Smooth muscle cell (in vitro differentiated cells): ENCODE measurements at regions not wholly inside any gene's neighbourhood (a gene's known extent, or its start where the extent isn't known, plus 50 kb on each side); places are given as distances from the start of the nearest gene placed in this dataset.

Experiments used
- DNase-seq: peaks from one replicate; lab custom pipeline; 2025; ENCODE audit not compliant: unreplicated experiment; lab: John Stamatoyannopoulos, UW
- H2AFZ ChIP-seq: fragments of 200-600 bp; sonication (generic); 2 replicates; pipeline ENCODE4 v1.6.0; 2016; ENCODE audit warnings: antibody characterized with exemption, low read depth, mild to moderate bottlenecking
- H3F3A ChIP-seq: fragments of 200-600 bp; sonication (generic); 2 replicates; pipeline ENCODE4 v1.6.0; 2017; ENCODE audit warnings: antibody characterized with exemption, low read depth
- H3K27ac ChIP-seq: fragments of 200-600 bp; sonication (generic); 2 replicates; pipeline ENCODE4 v1.5.1; 2016; ENCODE audit warnings: low read depth, mild to moderate bottlenecking
- H3K27me3 ChIP-seq: fragments of 200-600 bp; sonication (generic); 2 replicates; pipeline ENCODE4 v1.6.1; 2016; ENCODE audit warnings: low read depth, mild to moderate bottlenecking
- H3K36me3 ChIP-seq: fragments of 200-600 bp; sonication (generic); 2 replicates; pipeline ENCODE4 v1.5.1; 2016; ENCODE audit warnings: low read depth
- H3K4me1 ChIP-seq: fragments of 200-600 bp; sonication (generic); 2 replicates; pipeline ENCODE4 v1.5.1; 2016; ENCODE audit warnings: low read depth
- H3K4me2 ChIP-seq: fragments of 200-600 bp; sonication (generic); 2 replicates; pipeline ENCODE4 v1.6.0; 2016; ENCODE audit warnings: mild to moderate bottlenecking
- H3K4me3 ChIP-seq: fragments of 200-600 bp; sonication (generic); 2 replicates; pipeline ENCODE4 v1.5.1; 2016; ENCODE audit warnings: mild to moderate bottlenecking
- H3K79me2 ChIP-seq: fragments of 200-600 bp; sonication (generic); 2 replicates; pipeline ENCODE4 v1.6.0; 2016; ENCODE audit warnings: low read depth, mild to moderate bottlenecking
- H3K9ac ChIP-seq: fragments of 200-600 bp; sonication (generic); 2 replicates; pipeline ENCODE4 v1.6.0; 2016; ENCODE audit warnings: low read depth
- H3K9me3 ChIP-seq: fragments of 200-600 bp; sonication (generic); replicated peaks from 2 replicates; pipeline ENCODE4 v1.5.1; 2016; ENCODE audit warnings: low read depth
- H4K20me1 ChIP-seq: fragments of 200-600 bp; sonication (generic); 2 replicates; pipeline ENCODE4 v1.6.0; 2016; ENCODE audit warnings: low read depth
- WGBS: methylation state at CpG from one replicate; pipeline ENCODE4 v1.1.7; 2016; ENCODE audit warnings: low lambda C conversion rate; 5-methylcytosine and 5-hydroxymethylcytosine counted together
- TF ChIP-seq, protein P1 (sequence below): fragments of 200-600 bp; sonication (generic); IDR thresholded peaks from 2 replicates; pipeline ENCODE4 v1.5.1; 2017; ENCODE audit warnings: borderline replicate concordance, mild to moderate bottlenecking, antibody characterized with exemption; ENCODE audit not compliant: insufficient read depth, poor library complexity, severe bottlenecking

DNA sequence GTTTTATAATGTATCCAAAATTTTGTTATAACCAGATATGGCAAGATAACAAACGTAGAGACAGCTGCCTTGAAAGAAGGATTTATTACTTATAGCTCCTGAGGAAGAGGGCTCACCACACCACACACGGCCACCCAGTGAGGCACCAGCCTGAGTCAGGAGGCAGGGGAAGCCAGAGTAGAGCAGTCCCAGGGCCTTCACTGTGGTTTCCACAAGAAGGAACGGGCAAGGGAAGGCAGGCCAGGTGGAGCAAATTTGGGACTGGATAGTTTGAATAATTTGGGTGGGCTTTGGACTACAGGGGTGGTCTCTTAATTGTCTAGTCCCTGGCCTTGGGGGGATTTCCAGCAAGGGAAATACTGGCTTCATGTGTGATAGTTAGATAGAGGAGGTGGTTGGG, 72.5 kb downstream of the RRAGC start:
- Histone ChIP-seq H3K27ac (no peak overlapping the region), H4K20me1 (no peaks in the 10 kb centered on the region), H3K4me2 (no peak overlapping the region), H3K27me3 (peaks cover 13% of the 10 kb centered on the region), H2AFZ (no peak overlapping the region), H3K9me3 (no peaks in the 10 kb centered on the region), H3K4me3 (no peak overlapping the region), H3K9ac (no peak overlapping the region), H3K36me3 (no peaks in the 10 kb centered on the region), H3K79me2 (no peaks in the 10 kb centered on the region), H3K4me1 (peaks cover 15% of the 10 kb centered on the region), H3F3A (no peaks in the 10 kb centered on the region)
- no peak for DNase-seq
- TF ChIP-seq, protein P1, sequence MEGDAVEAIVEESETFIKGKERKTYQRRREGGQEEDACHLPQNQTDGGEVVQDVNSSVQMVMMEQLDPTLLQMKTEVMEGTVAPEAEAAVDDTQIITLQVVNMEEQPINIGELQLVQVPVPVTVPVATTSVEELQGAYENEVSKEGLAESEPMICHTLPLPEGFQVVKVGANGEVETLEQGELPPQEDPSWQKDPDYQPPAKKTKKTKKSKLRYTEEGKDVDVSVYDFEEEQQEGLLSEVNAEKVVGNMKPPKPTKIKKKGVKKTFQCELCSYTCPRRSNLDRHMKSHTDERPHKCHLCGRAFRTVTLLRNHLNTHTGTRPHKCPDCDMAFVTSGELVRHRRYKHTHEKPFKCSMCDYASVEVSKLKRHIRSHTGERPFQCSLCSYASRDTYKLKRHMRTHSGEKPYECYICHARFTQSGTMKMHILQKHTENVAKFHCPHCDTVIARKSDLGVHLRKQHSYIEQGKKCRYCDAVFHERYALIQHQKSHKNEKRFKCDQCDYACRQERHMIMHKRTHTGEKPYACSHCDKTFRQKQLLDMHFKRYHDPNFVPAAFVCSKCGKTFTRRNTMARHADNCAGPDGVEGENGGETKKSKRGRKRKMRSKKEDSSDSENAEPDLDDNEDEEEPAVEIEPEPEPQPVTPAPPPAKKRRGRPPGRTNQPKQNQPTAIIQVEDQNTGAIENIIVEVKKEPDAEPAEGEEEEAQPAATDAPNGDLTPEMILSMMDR: no peak
- 78% methylated on average over 3 of the region's 3 CpGs for WGBS

DNA sequence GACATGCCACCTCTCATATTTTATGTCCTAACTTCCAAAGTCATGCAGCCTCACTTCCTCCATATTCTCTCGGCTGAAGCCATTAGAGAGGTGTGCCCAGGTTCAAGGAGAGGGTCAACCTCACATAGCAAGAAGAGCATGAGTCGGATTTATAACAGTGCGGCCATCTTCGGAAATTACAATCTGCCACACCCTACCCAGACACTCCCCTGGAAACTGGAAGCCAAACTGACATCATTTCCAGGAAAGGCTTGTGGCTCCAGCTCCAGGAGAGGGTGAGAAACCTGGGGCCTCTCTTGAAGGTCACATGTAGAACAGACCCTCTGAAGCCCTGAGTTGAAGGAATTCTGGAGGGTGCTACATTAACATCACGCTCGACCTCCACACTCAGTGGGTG, 73.5 kb downstream of the RRAGC start:
- DNase-seq: no peak
- Histone ChIP-seq H3K9me3 (no peaks in the 10 kb centered on the region), H3K27me3 (peaks cover 13% of the 10 kb centered on the region), H3K9ac (no peak overlapping the region), H3F3A (no peaks in the 10 kb centered on the region), H3K4me2 (no peak overlapping the region), H3K4me3 (no peak overlapping the region), H3K27ac (no peak overlapping the region), H3K79me2 (no peaks in the 10 kb centered on the region), H3K36me3 (no peaks in the 10 kb centered on the region), H4K20me1 (no peaks in the 10 kb centered on the region), H3K4me1 (peaks cover 15% of the 10 kb centered on the region), H2AFZ (no peak overlapping the region)
- WGBS: 93% methylated on average over 6 of the region's 6 CpGs
- TF ChIP-seq, protein P1: no peak

DNA sequence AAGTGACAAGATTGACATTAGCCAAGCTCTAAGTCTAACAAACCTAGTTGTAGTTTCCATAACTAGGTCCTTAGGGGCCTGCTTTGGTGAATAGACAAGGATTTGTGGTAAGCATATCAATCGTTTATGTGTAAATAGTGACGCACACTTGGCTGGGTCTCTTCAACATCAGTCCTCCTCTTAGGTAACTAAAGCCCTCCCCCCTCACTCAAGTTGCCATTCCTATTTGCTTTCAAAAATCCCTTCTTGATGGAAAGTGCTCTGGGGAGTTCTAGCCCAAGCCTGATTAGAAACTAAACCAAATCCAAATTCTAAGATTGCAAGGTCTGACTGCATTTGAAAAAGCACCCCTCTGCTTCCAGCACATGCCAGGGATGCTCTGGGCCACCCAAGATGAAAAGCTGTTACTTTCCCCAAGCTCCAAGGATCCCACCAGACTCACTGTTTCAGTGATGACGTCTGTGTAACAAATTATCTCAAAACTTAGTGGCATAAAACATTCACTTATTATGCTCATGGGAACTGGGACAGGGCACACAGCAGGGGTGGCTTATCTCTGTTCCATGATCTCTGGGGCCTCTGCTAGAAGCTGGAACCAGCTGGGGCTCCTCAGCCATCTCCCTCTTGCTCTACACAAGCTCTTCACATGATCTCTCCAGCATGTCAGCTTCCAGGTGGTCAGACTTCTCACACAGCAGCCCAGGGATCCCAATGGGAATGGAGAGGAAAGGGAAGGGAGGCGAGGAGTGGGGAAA, 74.1 kb downstream of the RRAGC start:
- Histone ChIP-seq H3K27ac (no peak overlapping the region), H3F3A (no peaks in the 10 kb centered on the region), H3K27me3 (peaks cover 13% of the 10 kb centered on the region), H3K4me1 (peaks cover 15% of the 10 kb centered on the region), H3K4me3 (no peak overlapping the region), H3K9ac (no peak overlapping the region), H3K36me3 (no peaks in the 10 kb centered on the region), H3K9me3 (no peaks in the 10 kb centered on the region), H3K79me2 (no peaks in the 10 kb centered on the region), H2AFZ (no peak overlapping the region), H4K20me1 (no peaks in the 10 kb centered on the region), H3K4me2 (no peak overlapping the region)
- TF ChIP-seq, protein P1: no peak
- no peak for DNase-seq
- WGBS: 67% methylated on average over 4 of the region's 4 CpGs
